Fibroblast of lung (primary cell): ENCODE measurements at regions not wholly inside any gene's neighbourhood (a gene's known extent, or its start where the extent isn't known, plus 50 kb on each side); places are given as distances from the start of the nearest gene placed in this dataset.

Experiments used
- EZH2 ChIP-seq: IDR thresholded peaks from 2 replicates; pipeline ENCODE4 v1.5.1; 2012; ENCODE audit warnings: low read length, control low read depth, mild to moderate bottlenecking; ENCODE audit errors: missing control alignments
- TF ChIP-seq, protein P1 (sequence below), 2 donors: IDR thresholded peaks in 1 of 2; conservative IDR thresholded peaks in 1 of 2; 1 replicate in 1 of 2; 2 replicates in 1 of 2; pipeline ENCODE4 v1.5.1; 2011 to 2012; ENCODE audit warnings: low read length in 2 of 2, control low read depth in 1 of 2, inconsistent platforms in 1 of 2, low read depth in 1 of 2, mild to moderate bottlenecking in 1 of 2

DNA sequence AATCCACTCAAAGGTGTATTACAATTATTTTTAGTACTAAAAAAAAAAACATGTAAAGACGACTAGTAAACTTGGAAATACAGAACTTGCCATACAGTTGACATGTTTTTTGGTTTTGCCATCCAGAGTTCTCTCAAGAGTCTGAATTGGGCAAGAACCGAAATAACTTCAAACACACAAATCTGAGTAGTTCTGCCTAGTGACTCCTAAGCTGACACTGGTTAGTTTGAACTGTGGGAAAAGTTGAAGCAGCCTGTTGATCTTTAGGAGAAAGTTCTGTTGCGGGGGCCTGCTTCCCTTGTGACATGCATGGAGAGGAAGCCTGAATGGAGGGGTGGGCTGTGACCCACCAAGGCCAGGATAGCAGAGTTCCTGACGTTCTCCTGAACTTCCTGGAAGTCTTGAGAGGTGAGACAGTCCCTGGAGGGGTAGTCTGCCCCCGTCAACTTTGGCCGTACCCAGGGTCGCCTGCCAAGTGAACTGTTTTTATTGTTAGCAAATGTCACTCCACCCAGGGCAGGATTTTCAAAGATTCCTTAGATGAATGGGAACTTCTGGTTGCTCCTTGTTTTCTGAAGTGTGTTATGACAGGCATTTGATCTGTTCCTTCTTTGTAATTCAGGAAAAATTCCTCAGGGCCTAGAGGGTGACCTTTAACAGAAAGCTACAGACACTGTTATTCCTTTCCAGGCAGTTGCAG lies 85.6 kb upstream of the SPTBN1 start:
- TF ChIP-seq, protein P1, sequence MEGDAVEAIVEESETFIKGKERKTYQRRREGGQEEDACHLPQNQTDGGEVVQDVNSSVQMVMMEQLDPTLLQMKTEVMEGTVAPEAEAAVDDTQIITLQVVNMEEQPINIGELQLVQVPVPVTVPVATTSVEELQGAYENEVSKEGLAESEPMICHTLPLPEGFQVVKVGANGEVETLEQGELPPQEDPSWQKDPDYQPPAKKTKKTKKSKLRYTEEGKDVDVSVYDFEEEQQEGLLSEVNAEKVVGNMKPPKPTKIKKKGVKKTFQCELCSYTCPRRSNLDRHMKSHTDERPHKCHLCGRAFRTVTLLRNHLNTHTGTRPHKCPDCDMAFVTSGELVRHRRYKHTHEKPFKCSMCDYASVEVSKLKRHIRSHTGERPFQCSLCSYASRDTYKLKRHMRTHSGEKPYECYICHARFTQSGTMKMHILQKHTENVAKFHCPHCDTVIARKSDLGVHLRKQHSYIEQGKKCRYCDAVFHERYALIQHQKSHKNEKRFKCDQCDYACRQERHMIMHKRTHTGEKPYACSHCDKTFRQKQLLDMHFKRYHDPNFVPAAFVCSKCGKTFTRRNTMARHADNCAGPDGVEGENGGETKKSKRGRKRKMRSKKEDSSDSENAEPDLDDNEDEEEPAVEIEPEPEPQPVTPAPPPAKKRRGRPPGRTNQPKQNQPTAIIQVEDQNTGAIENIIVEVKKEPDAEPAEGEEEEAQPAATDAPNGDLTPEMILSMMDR (conservative IDR thresholded peaks at IDR 0.05 in 1 of 2, IDR thresholded peaks at IDR 0.05 in 1 of 2; ENCODE audit: low read depth in 1 of 2, low read length in 2 of 2), result no peak
- TF ChIP-seq EZH2, result no peak
